Liver (tissue), 8 donors: ENCODE measurements at regions not wholly inside any gene's neighbourhood (a gene's known extent, or its start where the extent isn't known, plus 50 kb on each side); places are given as distances from the start of the nearest gene placed in this dataset.

Experiments used
- DNase-seq: peaks from one replicate; pipeline ENCODE4 v3.0.0-alpha.2; 2017; ENCODE audit warnings: low spot score
- H3K27ac ChIP-seq, 2 donors: one replicate each; pipeline ENCODE4 v1.7.0; 2013; ENCODE audit warnings: inconsistent platforms in 2 of 2, low read length in 2 of 2, control low read depth in 1 of 2, low read depth in 1 of 2, mild to moderate bottlenecking in 1 of 2
- H3K27me3 ChIP-seq, 4 donors: one replicate each; pipeline versions ENCODE4 v1.6.1 to v1.7.0; 2013; ENCODE audit warnings: low read length in 3 of 4, inconsistent platforms in 1 of 4, mild to moderate bottlenecking in 1 of 4, moderate library complexity in 1 of 4; ENCODE audit not compliant: control insufficient read depth in 4 of 4, insufficient read depth in 4 of 4
- H3K36me3 ChIP-seq, 4 donors: one replicate each; pipeline versions ENCODE4 v1.6.1 to v1.7.0; 2013; ENCODE audit warnings: low read length in 3 of 4, mild to moderate bottlenecking in 3 of 4, low read depth in 1 of 4, moderate library complexity in 1 of 4; ENCODE audit not compliant: control insufficient read depth in 4 of 4, insufficient read depth in 3 of 4
- H3K4me1 ChIP-seq, 4 donors: one replicate each; pipeline versions ENCODE4 v1.6.1 to v1.7.0; 2013; ENCODE audit warnings: low read length in 3 of 4, mild to moderate bottlenecking in 3 of 4, moderate library complexity in 1 of 4; ENCODE audit not compliant: control insufficient read depth in 4 of 4, insufficient read depth in 4 of 4
- H3K4me3 ChIP-seq, 3 donors: one replicate each; pipeline versions ENCODE4 v1.6.1 to v1.7.0; 2013; ENCODE audit warnings: low read length in 3 of 3, control low read depth in 1 of 3, low read depth in 1 of 3, mild to moderate bottlenecking in 1 of 3
- H3K9ac ChIP-seq, 2 donors: one replicate each; pipeline ENCODE4 v1.7.0; 2013; ENCODE audit warnings: low read length in 2 of 2, mild to moderate bottlenecking in 2 of 2, moderate library complexity in 2 of 2, control low read depth in 1 of 2, low read depth in 1 of 2
- H3K9me3 ChIP-seq, 4 donors: one replicate each; pipeline versions ENCODE4 v1.6.1 to v1.7.0; 2013; ENCODE audit warnings: low read length in 3 of 4; ENCODE audit not compliant: control insufficient read depth in 4 of 4
- ATF3 ChIP-seq: IDR thresholded peaks from 2 replicates; pipeline ENCODE4 v1.6.1; 2016; ENCODE audit warnings: antibody characterized with exemption
- CTCF ChIP-seq: fragments of 150-350 bp; IDR thresholded peaks from 2 replicates; pipeline ENCODE4 v1.5.1; 2017; ENCODE audit warnings: improper control_type of control experiment, low read depth, low read length; ENCODE audit not compliant: missing input control
- EGR1 ChIP-seq, 2 donors: IDR thresholded peaks; 2 replicates each; pipeline ENCODE4 v1.6.1; 2016 to 2018; ENCODE audit warnings: antibody characterized with exemption in 2 of 2, low read depth in 2 of 2
- FOXA1 ChIP-seq: IDR thresholded peaks from 2 replicates; pipeline ENCODE4 v1.6.1; 2016; ENCODE audit warnings: antibody characterized with exemption
- GABPA ChIP-seq, 2 donors: IDR thresholded peaks in 1 of 2; conservative IDR thresholded peaks in 1 of 2; 2 replicates each; pipeline ENCODE4 v1.6.1; 2016; ENCODE audit warnings: antibody characterized with exemption in 2 of 2, mild to moderate bottlenecking in 1 of 2, moderate library complexity in 1 of 2
- HNF4A ChIP-seq, 2 donors: conservative IDR thresholded peaks; 2 replicates each; pipeline ENCODE4 v1.6.1; 2016; ENCODE audit warnings: antibody characterized with exemption in 2 of 2, mild to moderate bottlenecking in 2 of 2
- HNF4G ChIP-seq: IDR thresholded peaks from 2 replicates; pipeline ENCODE4 v1.6.1; 2016; ENCODE audit warnings: antibody characterized with exemption
- JUND ChIP-seq, 2 donors: IDR thresholded peaks; 2 replicates each; pipeline ENCODE4 v1.6.1; 2016; ENCODE audit warnings: antibody characterized with exemption in 2 of 2
- NR2F2 ChIP-seq: IDR thresholded peaks from 2 replicates; pipeline ENCODE4 v1.6.1; 2016; ENCODE audit warnings: antibody characterized with exemption
- RAD21 ChIP-seq, 2 donors: IDR thresholded peaks; 2 replicates each; pipeline ENCODE4 v1.6.1; 2016; ENCODE audit warnings: antibody characterized with exemption in 2 of 2, mild to moderate bottlenecking in 2 of 2
- REST ChIP-seq: IDR thresholded peaks from 2 replicates; pipeline ENCODE4 v1.6.1; 2016; ENCODE audit warnings: antibody characterized with exemption, mild to moderate bottlenecking
- RXRA ChIP-seq, 2 donors: IDR thresholded peaks; 2 replicates each; pipeline ENCODE4 v1.6.1; 2017 to 2018; ENCODE audit warnings: antibody characterized with exemption in 2 of 2, mild to moderate bottlenecking in 1 of 2
- SP1 ChIP-seq: IDR thresholded peaks from 2 replicates; pipeline ENCODE4 v1.6.1; 2018; ENCODE audit warnings: antibody characterized with exemption, mild to moderate bottlenecking
- TAF1 ChIP-seq: conservative IDR thresholded peaks from 2 replicates; pipeline ENCODE4 v1.6.1; 2016; ENCODE audit warnings: antibody characterized with exemption, mild to moderate bottlenecking
- YY1 ChIP-seq: IDR thresholded peaks from 2 replicates; pipeline ENCODE4 v1.6.1; 2016; ENCODE audit warnings: antibody characterized with exemption, mild to moderate bottlenecking
- WGBS: extraction: QIAGEN DNeasy Blood & Tissue Kit; methylation state at CpG from one replicate; pipeline ENCODE4 v1.1.7; 2013; 5-methylcytosine and 5-hydroxymethylcytosine counted together
- donor health status: healthy.
- donor health status: healthy.
- donor health status: healthy.
- donor health status: healthy.
- donor health status: healthy.

GRCh38 chr4:123042095-123042494 lies 119.7 kb upstream of the NUDT6 start:
- DNase-seq, result no peak
- Histone ChIP-seq H3K4me3 (no peak overlapping the region), H3K27me3 (no peaks in the 10 kb centered on the region), H3K36me3 (peaks cover 0 to 3% (median 0%) of the 10 kb centered on the region in 4 donors), H3K4me1 (no peaks in the 10 kb centered on the region), H3K9me3 (peaks cover 2 to 10% (median 6%) of the 10 kb centered on the region in 4 donors), H3K27ac (no peak overlapping the region), H3K9ac (no peak overlapping the region)
- no peak for TF ChIP-seq GABPA (IDR thresholded peaks at IDR 0.05 in 1 of 2, conservative IDR thresholded peaks at IDR 0.05 in 1 of 2)
- TF ChIP-seq HNF4G, result no peak

- Histone ChIP-seq H3K4me3 (no peak overlapping the region), H3K9ac (no peak overlapping the region), H3K36me3 (peaks cover 0 to 3% (median 0%) of the 10 kb centered on the region in 4 donors), H3K27me3 (no peaks in the 10 kb centered on the region), H3K9me3 (peaks cover 2 to 10% (median 6%) of the 10 kb centered on the region in 4 donors), H3K27ac (no peak overlapping the region), H3K4me1 (no peaks in the 10 kb centered on the region)
- no peak for DNase-seq
- no peak for TF ChIP-seq ATF3
- no peak for TF ChIP-seq JUND (IDR thresholded peaks at IDR 0.05)
- TF ChIP-seq HNF4G, result no peak
Measured at GRCh38 chr4:123043013-123043412, 120.6 kb upstream of the NUDT6 start.

- Histone ChIP-seq H3K36me3 (peaks cover 0 to 3% (median 0%) of the 10 kb centered on the region in 4 donors), H3K9me3 (peaks cover 2 to 10% (median 6%) of the 10 kb centered on the region in 4 donors), H3K9ac (no peak overlapping the region), H3K27me3 (no peaks in the 10 kb centered on the region), H3K4me1 (no peaks in the 10 kb centered on the region), H3K4me3 (no peak overlapping the region), H3K27ac (no peak overlapping the region)
- DNase-seq, result no peak
- 35% methylated on average over 2 of the region's 2 CpGs for WGBS
- TF ChIP-seq JUND (IDR thresholded peaks at IDR 0.05), result no peak
- no peak for TF ChIP-seq YY1
- TF ChIP-seq RXRA (IDR thresholded peaks at IDR 0.05), result no peak
- TF ChIP-seq HNF4A (conservative IDR thresholded peaks at IDR 0.05), result no peak
- no peak for TF ChIP-seq FOXA1
- no peak for TF ChIP-seq TAF1
- TF ChIP-seq NR2F2, result no peak
- no peak for TF ChIP-seq REST
- TF ChIP-seq EGR1 (IDR thresholded peaks at IDR 0.05; ENCODE audit: low read depth in 2 of 2), result no peak
- no peak for TF ChIP-seq HNF4G
- no peak for TF ChIP-seq RAD21 (IDR thresholded peaks at IDR 0.05)
- no peak for TF ChIP-seq CTCF
- no peak for TF ChIP-seq SP1
- no peak for TF ChIP-seq GABPA (IDR thresholded peaks at IDR 0.05 in 1 of 2, conservative IDR thresholded peaks at IDR 0.05 in 1 of 2)
Measured at GRCh38 chr4:123043793-123044425, 121.5 kb upstream of the NUDT6 start.
